HG03521 (cell line): ENCODE measurements at regions not wholly inside any gene's neighbourhood (a gene's known extent, or its start where the extent isn't known, plus 50 kb on each side); places are given as distances from the start of the nearest gene placed in this dataset.
"Not testable (repeated sequence)": the region's sequence is repeated elsewhere in the genome, so short reads cannot be mapped to it uniquely, and the experiment has no call there.

Experiments
- ATAC-seq: cut with Tn5 transposase; IDR thresholded peaks from one replicate; pipeline ENCODE4 v1.9.1; 2021; ENCODE audit warnings: mild to moderate bottlenecking, moderate library complexity; ENCODE audit not compliant: unreplicated experiment

- no peak for ATAC-seq
Measured at GRCh38 chr18:56489893-56490292, 148.5 kb downstream of the TXNL1 start.

GRCh38 chr18:56488739-56489138, 149.7 kb downstream of the TXNL1 start:
- no peak for ATAC-seq

- ATAC-seq, result no peak
Measured at GRCh38 chr18:56487801-56488200, 150.6 kb downstream of the TXNL1 start.

GRCh38 chr18:56483386-56483785, 155.0 kb downstream of the TXNL1 start:
- no peak for ATAC-seq

DNA sequence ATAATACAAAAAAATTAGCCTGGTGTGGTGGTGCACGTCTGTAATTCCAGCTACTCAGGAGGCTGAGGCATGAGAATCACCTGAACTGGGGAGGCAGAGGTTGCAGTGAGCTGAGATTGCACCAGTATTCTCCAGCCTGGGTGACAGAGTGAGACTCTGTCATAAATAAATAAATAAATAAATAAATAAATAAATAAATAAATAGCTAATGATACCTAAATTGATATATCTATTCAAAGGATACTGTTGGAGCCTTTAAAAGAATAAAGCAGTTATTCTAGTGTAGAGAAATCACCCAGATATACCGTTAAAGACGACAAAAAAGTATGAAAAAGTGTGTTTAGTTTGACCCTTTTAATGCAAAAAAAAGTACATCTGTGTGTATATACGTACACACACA, 155.6 kb downstream of the TXNL1 start:
- not testable (repeated sequence) for ATAC-seq

GRCh38 chr18:56481751-56482150, 156.6 kb downstream of the TXNL1 start:
- ATAC-seq, result no peak

DNA sequence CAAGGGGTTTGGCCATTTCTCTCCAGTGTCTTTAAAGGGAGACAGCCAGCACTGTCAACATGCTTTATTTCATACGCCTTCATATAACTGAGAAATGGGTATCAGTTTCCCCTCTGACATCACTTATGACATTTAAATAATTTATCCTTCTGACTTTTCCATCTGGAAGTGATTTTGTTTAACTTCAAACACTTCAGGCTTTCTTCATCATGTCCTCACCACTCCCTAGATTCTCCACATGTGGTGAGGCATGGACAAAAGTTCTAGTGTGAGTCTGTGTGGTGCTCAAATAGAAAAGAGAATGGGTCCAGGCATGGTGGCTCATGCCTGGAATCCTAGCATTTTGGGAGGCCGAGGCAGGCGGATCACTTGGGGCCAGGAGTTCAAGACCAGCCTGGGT, 158.6 kb downstream of the TXNL1 start:
- no peak for ATAC-seq

DNA sequence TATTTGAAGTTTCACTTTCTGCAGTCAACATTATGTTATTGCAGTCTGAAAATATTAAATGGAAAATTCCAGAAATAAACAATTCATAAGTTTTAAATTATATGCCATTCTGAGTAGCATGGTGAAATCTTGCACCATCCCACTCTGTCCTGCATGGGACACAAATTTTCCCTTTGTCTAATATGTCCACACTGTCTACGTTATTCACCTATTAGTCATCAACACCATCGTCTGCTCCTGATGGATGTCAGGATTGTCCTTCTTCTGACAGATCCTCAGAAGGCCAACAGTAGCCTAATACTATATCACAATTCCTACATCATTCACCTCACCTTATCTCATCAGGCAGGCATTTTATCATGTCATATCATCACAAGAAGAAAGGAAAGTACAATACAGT, 163.1 kb downstream of the TXNL1 start:
- no peak for ATAC-seq

GRCh38 chr18:56473400-56474024, 164.9 kb downstream of the TXNL1 start:
- no peak for ATAC-seq

DNA sequence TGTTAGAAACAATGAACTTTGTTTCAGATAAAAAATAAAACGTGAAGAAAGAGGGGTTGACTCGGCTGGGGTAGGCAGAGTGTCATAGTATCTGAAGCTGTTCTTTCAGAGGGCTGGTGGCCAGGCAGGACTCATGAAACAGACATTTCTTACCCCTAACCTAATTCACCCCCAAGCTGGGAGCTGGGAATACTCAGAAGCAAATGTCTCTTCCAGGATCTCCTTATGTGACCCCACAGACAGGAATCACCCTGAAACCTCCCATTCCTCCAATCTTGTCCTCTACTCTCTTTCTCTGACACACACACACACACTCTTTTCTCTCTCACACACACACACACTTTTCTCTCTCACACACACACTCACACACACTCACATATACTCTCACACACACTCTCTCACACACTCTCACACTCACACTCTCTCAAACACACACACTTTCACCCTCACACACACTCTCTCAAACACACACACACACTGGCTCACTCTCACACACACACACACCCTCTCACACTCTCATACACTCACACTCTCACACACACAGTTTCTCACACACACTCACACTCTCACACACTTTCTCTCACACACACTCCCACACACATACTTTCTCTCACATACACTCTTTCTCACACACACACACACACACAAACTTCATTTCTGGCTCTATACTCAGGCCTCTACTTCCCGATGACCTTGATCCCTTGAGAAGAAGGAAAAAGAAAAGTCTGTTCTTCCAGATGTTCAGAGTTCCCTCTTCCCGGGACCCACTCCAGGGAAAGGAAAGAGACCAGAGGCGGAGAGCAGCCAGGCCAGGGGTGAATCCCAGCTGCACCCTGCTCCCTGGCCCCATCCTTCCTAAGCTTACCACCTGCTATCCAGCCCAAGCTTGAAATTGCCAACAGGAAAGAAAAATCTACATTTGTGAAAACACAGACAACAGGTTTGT, 167.7 kb downstream of the TXNL1 start:
- no peak for ATAC-seq

GRCh38 chr18:56469582-56469981, 168.8 kb downstream of the TXNL1 start:
- ATAC-seq, result no peak

- ATAC-seq, result no peak
Measured at GRCh38 chr18:56468396-56468795, 170.0 kb downstream of the TXNL1 start.

DNA sequence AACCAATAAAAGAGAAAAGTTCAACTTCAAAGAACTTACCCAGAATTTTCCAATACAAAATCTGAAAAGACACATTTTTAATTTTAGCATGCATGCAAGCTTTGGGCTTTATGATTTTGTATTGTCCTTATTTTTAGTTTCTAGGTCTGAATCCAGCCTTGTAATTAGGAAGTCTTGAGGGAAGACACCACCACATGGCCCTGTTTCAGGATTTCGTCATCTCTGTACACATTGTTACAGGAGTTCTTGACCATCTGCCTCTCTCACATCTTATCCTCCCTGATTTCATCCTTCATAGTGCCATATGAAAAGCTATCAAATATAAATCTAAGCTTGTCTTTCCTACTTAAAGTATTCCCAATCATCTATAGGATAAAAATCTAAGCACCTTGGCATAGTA, 176.1 kb downstream of the TXNL1 start:
- ATAC-seq, result no peak

- ATAC-seq, result no peak
Measured at GRCh38 chr18:56461151-56461550, 177.2 kb downstream of the TXNL1 start.

DNA sequence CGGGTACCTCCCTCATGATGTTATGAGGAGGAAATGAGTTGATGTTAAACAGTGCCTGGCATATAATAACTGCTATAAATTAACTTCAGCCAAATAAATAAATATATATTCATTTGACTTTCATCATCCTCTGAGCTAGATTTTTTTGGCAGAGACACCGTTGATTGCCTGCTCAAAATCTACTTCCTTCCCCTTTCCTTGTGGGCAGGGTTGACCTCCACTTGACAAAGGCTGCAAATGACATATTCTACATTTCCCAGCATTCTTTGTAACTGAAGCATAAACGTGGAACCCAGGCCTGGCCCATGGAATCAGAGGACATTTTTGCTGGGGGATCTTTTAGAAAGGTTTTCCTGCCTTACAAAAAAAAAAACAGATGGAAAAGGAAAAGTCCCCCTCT, 177.8 kb downstream of the TXNL1 start:
- no peak for ATAC-seq

DNA sequence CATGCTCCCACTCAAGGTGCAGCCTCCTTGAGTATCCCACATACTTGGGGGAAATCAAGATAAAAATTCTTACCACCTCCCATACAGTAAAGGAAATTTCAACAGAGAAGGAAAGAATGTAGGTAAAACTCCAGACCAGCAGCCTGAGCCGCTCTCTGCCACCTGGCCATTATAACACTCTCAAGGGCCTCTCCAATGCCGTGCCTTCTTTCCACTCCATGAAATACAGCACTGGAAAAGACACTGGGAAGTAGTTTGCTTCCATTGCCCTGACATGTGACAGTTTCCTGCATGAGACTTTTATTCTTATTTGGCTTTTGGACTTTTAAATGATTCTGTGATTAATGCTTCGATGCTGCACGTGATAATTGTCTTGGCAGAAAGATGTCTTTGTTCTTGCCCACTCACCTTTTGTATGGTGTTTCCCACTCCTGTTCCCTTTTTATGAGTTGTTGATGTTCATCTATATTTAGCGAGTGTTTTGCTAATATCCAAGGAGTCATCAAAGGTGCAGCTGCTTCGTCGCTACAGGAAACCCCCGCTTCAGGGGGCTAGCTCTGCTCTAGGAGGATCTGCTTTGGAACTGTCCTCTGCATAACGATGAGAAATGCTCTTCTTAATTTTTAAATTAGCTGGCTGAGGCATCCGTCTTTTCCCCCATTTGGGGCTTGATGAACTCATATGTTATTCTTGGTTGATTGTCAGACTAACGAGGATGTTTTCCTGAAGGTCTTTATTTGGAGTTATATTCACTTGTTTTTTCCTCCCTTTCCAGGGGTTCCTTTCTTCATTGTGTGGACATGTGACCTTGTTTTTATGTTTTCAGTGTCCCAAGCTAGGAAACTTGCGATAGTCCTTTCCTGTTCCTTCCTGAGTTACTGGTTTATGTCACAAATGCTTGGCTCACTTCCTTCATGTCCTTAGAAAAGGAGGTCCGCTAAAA, 179.4 kb downstream of the TXNL1 start:
- ATAC-seq, result no peak

- no peak for ATAC-seq
Measured at GRCh38 chr18:56455874-56456273, 182.5 kb downstream of the TXNL1 start.

DNA sequence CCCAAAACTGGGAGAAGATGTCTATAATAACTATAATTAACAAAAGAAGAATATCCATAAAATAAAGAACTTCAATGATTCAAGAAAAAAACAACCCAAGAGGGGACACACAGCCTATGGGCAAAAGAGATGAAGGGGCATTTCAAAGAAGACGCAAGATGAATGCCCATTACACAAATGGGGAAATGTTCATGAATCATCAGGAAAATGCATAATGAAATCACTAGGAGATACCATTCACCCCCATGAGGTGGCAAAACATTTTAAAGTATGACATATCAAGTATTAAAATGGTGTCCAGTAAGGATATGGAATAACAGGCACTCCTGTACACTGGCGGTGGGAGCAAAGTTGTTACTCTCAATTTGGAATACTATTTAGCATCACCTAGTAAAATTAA, 183.3 kb downstream of the TXNL1 start:
- no peak for ATAC-seq

DNA sequence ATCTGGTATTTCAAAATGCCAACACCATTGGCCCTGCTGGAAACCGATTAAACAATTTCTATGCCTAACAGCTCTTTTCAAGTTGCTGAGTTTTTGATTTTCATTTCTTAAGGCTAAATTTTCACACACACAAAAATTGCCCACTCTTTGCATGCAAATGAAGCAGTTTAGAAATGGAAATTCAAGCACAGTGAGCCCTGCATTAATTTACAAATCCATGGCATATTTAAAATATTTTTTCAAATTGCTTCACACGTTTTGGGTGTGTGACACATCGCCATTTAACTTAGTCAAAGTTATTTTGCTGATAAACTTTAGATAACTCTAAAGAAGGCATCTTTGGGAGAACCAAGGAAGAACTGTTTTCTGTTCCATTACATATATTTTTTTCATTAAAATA, 184.8 kb downstream of the TXNL1 start:
- ATAC-seq, result no peak

- no peak for ATAC-seq
Measured at GRCh38 chr18:56451188-56451587, 187.2 kb downstream of the TXNL1 start.

DNA sequence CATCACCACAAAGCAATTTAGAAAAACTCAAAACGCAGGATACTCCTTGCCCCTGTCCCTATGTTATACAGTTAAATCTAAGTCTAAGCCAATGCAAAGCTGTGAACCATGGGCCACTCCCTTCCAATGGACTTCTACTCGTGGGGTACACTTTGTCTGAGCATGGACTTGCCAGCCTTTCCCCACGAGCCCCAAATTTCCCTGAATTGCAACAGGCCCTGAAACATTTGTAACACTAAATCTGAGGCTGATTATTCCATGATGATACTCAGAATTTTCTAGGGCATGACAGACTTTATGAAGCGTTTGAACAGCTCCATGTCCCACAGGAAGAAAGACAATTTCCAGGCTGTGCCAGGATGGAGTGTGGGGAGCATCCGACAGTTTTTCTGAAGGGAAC, 189.6 kb downstream of the TXNL1 start:
- ATAC-seq, result no peak
